ENCODE measurements at regions not wholly inside any gene's neighbourhood (a gene's known extent, or its start where the extent isn't known, plus 50 kb on each side); places are given as distances from the start of the nearest gene placed in this dataset.

DNA sequence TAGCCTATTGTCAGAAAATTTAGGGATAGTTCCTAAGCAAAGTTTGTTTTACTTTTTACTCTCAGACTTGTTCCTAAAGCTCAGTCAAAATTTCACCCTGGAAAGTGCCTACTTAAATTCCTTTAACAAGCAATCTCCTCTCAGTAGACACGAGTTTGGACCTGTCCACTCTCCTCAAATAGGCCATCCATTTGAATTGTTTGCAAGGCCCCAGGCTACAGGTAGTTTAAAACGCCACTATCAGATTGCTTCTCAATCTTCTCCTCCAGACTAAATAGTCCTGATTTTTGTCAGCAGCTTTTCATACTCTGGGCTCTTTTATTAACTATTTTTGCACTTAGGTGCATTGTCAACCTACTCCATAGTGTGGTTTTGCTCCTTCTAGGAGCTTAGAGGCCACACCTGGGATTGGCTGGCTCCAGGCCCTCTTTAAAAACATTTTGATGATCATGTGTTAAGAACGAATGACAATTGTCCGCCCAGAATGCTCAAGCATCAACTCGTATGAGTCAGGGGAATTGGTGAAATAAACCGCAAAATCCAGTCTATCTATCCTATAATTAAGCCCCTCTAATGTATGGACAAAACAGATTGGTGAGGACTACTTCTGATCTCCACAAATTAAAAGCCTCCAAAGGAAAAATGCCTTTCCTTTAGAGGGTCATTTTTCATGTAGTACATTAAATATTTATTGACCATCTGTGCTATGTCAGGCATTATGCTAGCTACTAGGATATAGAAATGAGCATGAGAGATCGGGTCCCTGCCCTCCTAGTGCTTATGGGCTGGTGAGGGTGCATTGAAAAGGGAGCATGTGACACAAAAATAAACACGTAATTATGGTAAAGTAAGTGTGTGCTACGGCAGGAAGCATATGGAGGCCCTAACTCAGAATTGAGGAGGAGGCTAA is 333.8 kb upstream of the TNP1 start:
- no peak for TF ChIP-seq POLR2A (IDR thresholded peaks at IDR 0.05)
- TF ChIP-seq POLR2AphosphoS5 (IDR thresholded peaks at IDR 0.05): no peak
- TF ChIP-seq, protein P1, sequence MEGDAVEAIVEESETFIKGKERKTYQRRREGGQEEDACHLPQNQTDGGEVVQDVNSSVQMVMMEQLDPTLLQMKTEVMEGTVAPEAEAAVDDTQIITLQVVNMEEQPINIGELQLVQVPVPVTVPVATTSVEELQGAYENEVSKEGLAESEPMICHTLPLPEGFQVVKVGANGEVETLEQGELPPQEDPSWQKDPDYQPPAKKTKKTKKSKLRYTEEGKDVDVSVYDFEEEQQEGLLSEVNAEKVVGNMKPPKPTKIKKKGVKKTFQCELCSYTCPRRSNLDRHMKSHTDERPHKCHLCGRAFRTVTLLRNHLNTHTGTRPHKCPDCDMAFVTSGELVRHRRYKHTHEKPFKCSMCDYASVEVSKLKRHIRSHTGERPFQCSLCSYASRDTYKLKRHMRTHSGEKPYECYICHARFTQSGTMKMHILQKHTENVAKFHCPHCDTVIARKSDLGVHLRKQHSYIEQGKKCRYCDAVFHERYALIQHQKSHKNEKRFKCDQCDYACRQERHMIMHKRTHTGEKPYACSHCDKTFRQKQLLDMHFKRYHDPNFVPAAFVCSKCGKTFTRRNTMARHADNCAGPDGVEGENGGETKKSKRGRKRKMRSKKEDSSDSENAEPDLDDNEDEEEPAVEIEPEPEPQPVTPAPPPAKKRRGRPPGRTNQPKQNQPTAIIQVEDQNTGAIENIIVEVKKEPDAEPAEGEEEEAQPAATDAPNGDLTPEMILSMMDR (IDR thresholded peaks at IDR 0.05): no peak
- Histone ChIP-seq H3K27me3 (no peaks in the 10 kb centered on the region), H3K27ac (peak overlapping the region; percentile 26 to 48), H3K4me3 (no peak overlapping the region), H3K36me3 (no peaks in the 10 kb centered on the region), H3K4me1 (no peaks in the 10 kb centered on the region), H3K9me3 (peaks cover 5 to 7% of the 10 kb centered on the region in 2 donors)
- DNase-seq (ENCODE audit: low spot score in 2 of 2): peak in 1 of 2 donors; percentile 30
- intact Hi-C loops (cut with DNase I; ENCODE audit: low total_unique reads): no loop called here

DNA sequence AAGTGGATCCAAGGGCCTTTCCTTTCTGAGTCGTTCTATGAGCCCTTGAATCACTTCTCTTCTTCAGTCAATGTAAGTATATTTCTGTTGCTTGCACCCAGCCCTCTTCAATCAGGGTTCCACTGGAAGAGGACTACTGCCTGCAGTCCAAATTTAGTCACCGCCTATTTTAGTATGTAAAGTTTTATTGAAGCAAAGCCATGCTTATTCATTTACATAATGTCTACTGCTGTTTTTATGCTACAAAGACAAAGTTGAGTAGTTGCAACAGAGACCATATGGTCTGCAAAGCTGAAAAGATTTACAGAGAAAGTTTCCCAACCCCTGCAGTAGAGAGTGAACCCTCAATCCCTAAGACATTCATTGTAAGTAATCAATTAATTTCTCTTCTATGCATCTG is 332.5 kb upstream of the TNP1 start:
- DNase-seq (ENCODE audit: low spot score in 2 of 2): no peak

DNA sequence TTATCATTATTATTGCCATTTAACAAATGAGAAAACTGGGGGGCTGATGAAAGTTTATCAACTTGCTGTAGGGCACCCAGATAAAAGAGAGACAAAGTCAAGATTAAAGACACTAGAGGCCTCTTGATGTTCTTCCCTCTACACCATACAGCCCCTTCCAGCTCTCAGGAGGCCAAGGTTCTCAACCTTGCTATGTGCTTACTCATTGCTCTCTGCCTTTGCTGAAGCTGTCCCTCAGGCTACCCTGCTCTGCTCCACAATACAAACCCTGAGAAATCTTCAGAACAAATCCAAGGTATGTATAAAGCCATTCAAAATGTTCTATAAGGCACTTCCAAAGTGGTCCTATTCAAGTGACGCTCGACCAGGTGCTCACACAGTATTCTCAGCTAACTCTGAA is 329.9 kb upstream of the TNP1 start:
- TF ChIP-seq, protein P1 (IDR thresholded peaks at IDR 0.05): no peak
- no peak for TF ChIP-seq POLR2AphosphoS5 (IDR thresholded peaks at IDR 0.05)
- Histone ChIP-seq H3K27me3 (no peaks in the 10 kb centered on the region), H3K4me3 (no peak overlapping the region), H3K36me3 (no peaks in the 10 kb centered on the region), H3K9me3 (no peaks in the 10 kb centered on the region), H3K27ac (no peak overlapping the region), H3K4me1 (no peaks in the 10 kb centered on the region)
- intact Hi-C loops (cut with DNase I; ENCODE audit: low total_unique reads): no loop called here
- DNase-seq (ENCODE audit: low spot score in 2 of 2): no peak

More for the DNA sequence above, 332.5 kb upstream of the TNP1 start:
- Histone ChIP-seq H3K36me3 (no peaks in the 10 kb centered on the region), H3K27me3 (no peaks in the 10 kb centered on the region), H3K9me3 (peaks cover 5 to 7% of the 10 kb centered on the region in 2 donors), H3K4me3 (no peak overlapping the region), H3K4me1 (no peaks in the 10 kb centered on the region), H3K27ac (no peak overlapping the region)
- TF ChIP-seq POLR2AphosphoS5 (IDR thresholded peaks at IDR 0.05) (no peak), POLR2A (IDR thresholded peaks at IDR 0.05) (no peak)
- TF ChIP-seq, protein P1 (IDR thresholded peaks at IDR 0.05): no peak
- intact Hi-C loops (cut with DNase I; ENCODE audit: low total_unique reads): no loop called here

DNA sequence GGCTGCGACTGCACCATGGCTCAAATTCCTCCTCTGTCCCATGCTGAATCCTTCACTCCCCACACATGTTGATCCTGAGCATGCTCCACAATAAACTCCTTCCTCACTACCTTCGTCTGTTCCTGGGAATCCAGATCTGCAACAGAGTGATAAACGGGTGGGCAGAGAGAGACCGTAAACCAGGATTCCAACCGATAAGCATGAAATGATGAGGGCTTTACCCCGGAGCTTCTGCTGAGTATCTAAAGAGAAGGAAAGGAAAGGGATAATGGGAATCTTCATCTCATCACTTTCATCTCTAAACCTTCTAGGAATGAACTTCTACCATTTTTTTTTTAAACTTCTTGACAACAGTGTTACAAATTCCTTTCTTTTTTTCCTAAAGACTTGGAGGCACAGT is 329.3 kb upstream of the TNP1 start:
- H3K4me1 ChIP-seq: no peaks in the 10 kb centered on the region
- intact Hi-C loops (cut with DNase I; ENCODE audit: low total_unique reads): no loop called here
- H3K27ac ChIP-seq: no peak overlapping the region
- TF ChIP-seq POLR2AphosphoS5 (IDR thresholded peaks at IDR 0.05) (no peak), POLR2A (IDR thresholded peaks at IDR 0.05) (no peak)
- TF ChIP-seq, protein P1 (IDR thresholded peaks at IDR 0.05): no peak
- H3K4me3 ChIP-seq: no peak overlapping the region
- H3K27me3 ChIP-seq: no peaks in the 10 kb centered on the region
- no peaks in the 10 kb centered on the region for H3K9me3 ChIP-seq
- H3K36me3 ChIP-seq: no peaks in the 10 kb centered on the region
- no peak for DNase-seq (ENCODE audit: low spot score in 2 of 2)

DNA sequence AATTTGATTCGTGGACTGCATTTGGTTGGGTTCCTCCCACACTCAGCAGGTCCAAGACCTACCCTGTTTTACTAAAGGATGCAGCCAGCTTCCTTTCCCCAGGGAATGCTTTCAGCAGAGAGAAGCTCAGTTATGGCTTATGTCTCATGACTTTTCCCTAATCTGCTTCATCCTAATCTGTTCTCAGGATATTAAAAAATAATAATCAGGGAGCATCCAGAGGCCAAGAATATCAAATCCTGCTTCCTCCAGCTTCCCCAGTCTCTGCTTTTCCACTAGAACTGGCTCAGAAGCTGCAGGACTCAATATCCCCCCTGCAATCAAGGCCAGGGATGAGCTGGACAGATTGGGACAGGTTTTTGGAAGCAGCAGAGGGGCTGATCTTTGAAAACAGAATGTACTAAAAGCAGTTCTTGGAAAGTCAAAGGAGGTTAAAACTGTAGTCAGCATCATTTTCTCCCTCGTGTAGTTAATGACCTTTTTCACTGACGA is 326.9 kb upstream of the TNP1 start:
- H3K4me3 ChIP-seq: no peak overlapping the region
- peak in 2 of 3 donors; percentile 47 to 84 for TF ChIP-seq POLR2AphosphoS5 (IDR thresholded peaks at IDR 0.05)
- no peak for TF ChIP-seq POLR2A (IDR thresholded peaks at IDR 0.05)
- TF ChIP-seq, protein P1 (IDR thresholded peaks at IDR 0.05): no peak
- intact Hi-C loops (cut with DNase I; ENCODE audit: low total_unique reads): no loop called here
- DNase-seq (ENCODE audit: low spot score in 2 of 2): peak in 1 of 2 donors; percentile 39
- H3K4me1 ChIP-seq: no peaks in the 10 kb centered on the region
- no peaks in the 10 kb centered on the region for H3K9me3 ChIP-seq
- peak overlapping the region; percentile 29 to 84 for H3K27ac ChIP-seq
- no peaks in the 10 kb centered on the region for H3K27me3 ChIP-seq
- H3K36me3 ChIP-seq: no peaks in the 10 kb centered on the region
